HEK293 (cell line): ENCODE measurements at regions not wholly inside any gene's neighbourhood (a gene's known extent, or its start where the extent isn't known, plus 50 kb on each side); places are given as distances from the start of the nearest gene placed in this dataset.

Experiments used
- CTCF ChIA-PET: fragments of 350-600 bp; formaldehyde crosslinking; extraction: SDS; loops from one replicate; lab custom pipeline; 2021; ENCODE audit warnings: antibody characterized with exemption; lab: Yijun Ruan, JAX
- POLR2A ChIA-PET: fragments of 300-600 bp; formaldehyde crosslinking; extraction: SDS; loops from one replicate; lab custom pipeline; 2020; ENCODE audit warnings: antibody characterized with exemption, inconsistent platforms; lab: Yijun Ruan, JAX
- H3K27ac ChIP-seq: fragments of 200-500 bp; sonication (Bioruptor generic); 2 replicates; pipeline ENCODE4 v1.5.1; 2014; ENCODE audit warnings: low read depth, low read length, control low read depth, inconsistent platforms; ENCODE audit errors: extremely low read depth
- H3K36me3 ChIP-seq, 2 experiments: fragments of 200-500 bp in 1 of 2; sonication (Bioruptor generic) in 1 of 2; 1 replicate in 1 of 2; 2 replicates in 1 of 2; pipeline ENCODE4 v1.5.1; 2014 to 2017; ENCODE audit warnings: inconsistent platforms in 2 of 2, low read length in 2 of 2; ENCODE audit not compliant: control insufficient read depth in 2 of 2, insufficient read depth in 1 of 2
- H3K4me1 ChIP-seq: fragments of 200-500 bp; sonication (Bioruptor generic); 2 replicates; pipeline ENCODE4 v1.5.1; 2014; ENCODE audit warnings: mild to moderate bottlenecking, low read length, inconsistent platforms; ENCODE audit not compliant: control insufficient read depth, insufficient read depth
- H3K4me3 ChIP-seq: 2 replicates; pipeline ENCODE4 v1.5.1; 2011; ENCODE audit warnings: low read depth, mild to moderate bottlenecking, control low read depth, low read length, moderate library complexity
- H3K9me3 ChIP-seq: fragments of 200-500 bp; sonication (Bioruptor generic); 2 replicates; pipeline ENCODE4 v1.5.1; 2014; ENCODE audit warnings: low read depth, low read length, inconsistent platforms; ENCODE audit not compliant: control insufficient read depth, insufficient read depth
- BCL11B ChIP-seq: fragments of 450-650 bp; formaldehyde crosslinking; IDR thresholded peaks from 2 replicates; pipeline ENCODE4 v1.5.1; 2016; ENCODE audit warnings: low read depth, missing biosample characterization, missing genetic modification characterization
- GLI2 ChIP-seq: fragments of 450-650 bp; formaldehyde crosslinking; IDR thresholded peaks from 2 replicates; pipeline ENCODE4; 2017; ENCODE audit warnings: missing biosample characterization, missing genetic modification characterization, low read depth, borderline replicate concordance
- GLIS1 ChIP-seq: fragments of 450-650 bp; formaldehyde crosslinking; IDR thresholded peaks from 2 replicates; pipeline ENCODE4 v1.5.1; 2016; ENCODE audit warnings: missing biosample characterization, missing genetic modification characterization
- KLF1 ChIP-seq: fragments of 450-650 bp; formaldehyde crosslinking; IDR thresholded peaks from 2 replicates; pipeline ENCODE4 v1.5.1; 2016; ENCODE audit warnings: missing biosample characterization, missing genetic modification characterization
- OSR2 ChIP-seq: fragments of 450-650 bp; formaldehyde crosslinking; IDR thresholded peaks from 2 replicates; pipeline ENCODE4 v1.5.1; 2016; ENCODE audit warnings: missing biosample characterization, missing genetic modification characterization
- PRDM1 ChIP-seq: fragments of 450-650 bp; formaldehyde crosslinking; IDR thresholded peaks from 2 replicates; pipeline ENCODE4; 2016; ENCODE audit warnings: missing biosample characterization, missing genetic modification characterization
- SCRT1 ChIP-seq: fragments of 450-650 bp; formaldehyde crosslinking; IDR thresholded peaks from 2 replicates; pipeline ENCODE4 v1.5.1; 2016; ENCODE audit warnings: missing biosample characterization, missing genetic modification characterization, borderline replicate concordance
- SCRT2 ChIP-seq: fragments of 450-650 bp; formaldehyde crosslinking; IDR thresholded peaks from 2 replicates; pipeline ENCODE4 v1.5.1; 2016; ENCODE audit warnings: missing biosample characterization, missing genetic modification characterization
- SETDB1 ChIP-seq: IDR thresholded peaks from one replicate; pipeline ENCODE4 v1.6.1; 2017; ENCODE audit warnings: mild to moderate bottlenecking, low read length, moderate library complexity, mixed read lengths; ENCODE audit not compliant: insufficient read length
- ZBTB8A ChIP-seq: fragments of 450-650 bp; formaldehyde crosslinking; IDR thresholded peaks from 2 replicates; pipeline ENCODE4 v1.5.1; 2016; ENCODE audit warnings: missing biosample characterization, missing genetic modification characterization
- ZNF133 ChIP-seq: fragments of 450-650 bp; formaldehyde crosslinking; IDR thresholded peaks from 2 replicates; pipeline ENCODE4 v1.5.1; 2016; ENCODE audit warnings: missing biosample characterization, missing genetic modification characterization
- ZNF157 ChIP-seq: fragments of 450-650 bp; formaldehyde crosslinking; IDR thresholded peaks from 2 replicates; pipeline ENCODE4 v1.5.1; 2016; ENCODE audit warnings: missing biosample characterization, missing genetic modification characterization
- ZNF174 ChIP-seq: fragments of 450-650 bp; formaldehyde crosslinking; IDR thresholded peaks from 2 replicates; pipeline ENCODE4 v1.5.0; 2017; ENCODE audit warnings: missing biosample characterization, mild to moderate bottlenecking, missing genetic modification characterization
- ZNF214 ChIP-seq: fragments of 450-650 bp; formaldehyde crosslinking; IDR thresholded peaks from 2 replicates; pipeline ENCODE4 v1.5.1; 2017; ENCODE audit warnings: missing biosample characterization, mild to moderate bottlenecking, missing genetic modification characterization, borderline replicate concordance
- ZNF221 ChIP-seq: fragments of 450-650 bp; formaldehyde crosslinking; IDR thresholded peaks from 2 replicates; pipeline ENCODE4 v1.5.1; 2017; ENCODE audit warnings: missing biosample characterization, missing genetic modification characterization, borderline replicate concordance
- ZNF24 ChIP-seq: fragments of 450-650 bp; formaldehyde crosslinking; IDR thresholded peaks from 2 replicates; pipeline ENCODE4 v1.5.1; 2016; ENCODE audit warnings: missing biosample characterization, missing genetic modification characterization
- ZNF544 ChIP-seq: fragments of 450-650 bp; formaldehyde crosslinking; IDR thresholded peaks from 2 replicates; pipeline ENCODE4 v1.5.0; 2017; ENCODE audit warnings: missing biosample characterization, missing genetic modification characterization
- ZNF560 ChIP-seq: fragments of 450-650 bp; formaldehyde crosslinking; IDR thresholded peaks from 2 replicates; pipeline ENCODE4 v1.5.1; 2017; ENCODE audit warnings: missing biosample characterization, missing genetic modification characterization, borderline replicate concordance
- ZNF585B ChIP-seq: fragments of 450-650 bp; formaldehyde crosslinking; IDR thresholded peaks from 2 replicates; pipeline ENCODE4 v1.5.1; 2016; ENCODE audit warnings: missing biosample characterization, missing genetic modification characterization
- ZNF623 ChIP-seq: fragments of 450-650 bp; formaldehyde crosslinking; IDR thresholded peaks from 2 replicates; pipeline ENCODE4 v1.5.1; 2016; ENCODE audit warnings: missing biosample characterization, missing genetic modification characterization
- ZNF664 ChIP-seq: fragments of 450-650 bp; formaldehyde crosslinking; IDR thresholded peaks from 2 replicates; pipeline ENCODE4 v1.5.1; 2016; ENCODE audit warnings: missing biosample characterization, missing genetic modification characterization
- ZNF677 ChIP-seq: fragments of 450-650 bp; IDR thresholded peaks from 2 replicates; pipeline ENCODE4 v1.5.0; 2018; ENCODE audit warnings: missing biosample characterization, mild to moderate bottlenecking, missing genetic modification characterization, moderate library complexity
- ZNF776 ChIP-seq: fragments of 450-650 bp; formaldehyde crosslinking; IDR thresholded peaks from 2 replicates; pipeline ENCODE4 v1.5.0; 2017; ENCODE audit warnings: missing biosample characterization, missing genetic modification characterization, borderline replicate concordance
- ZNF791 ChIP-seq: fragments of 450-650 bp; formaldehyde crosslinking; IDR thresholded peaks from 2 replicates; pipeline ENCODE4 v1.5.1; 2016; ENCODE audit warnings: missing biosample characterization, missing genetic modification characterization
- TF ChIP-seq, protein P1 (sequence below): sonication (generic); formaldehyde crosslinking; IDR thresholded peaks from 2 replicates; pipeline ENCODE4 v1.8.1; 2022; ENCODE audit warnings: mild to moderate bottlenecking, moderate library complexity, missing genetic modification reagents
- TF ChIP-seq, protein P2 (sequence below): fragments of 450-650 bp; formaldehyde crosslinking; IDR thresholded peaks from 2 replicates; pipeline ENCODE4 v1.5.1; 2016; ENCODE audit warnings: missing biosample characterization, missing genetic modification characterization
- TF ChIP-seq, protein P3 (sequence below): fragments of 450-650 bp; formaldehyde crosslinking; conservative IDR thresholded peaks from 2 replicates; pipeline ENCODE4 v1.5.1; 2016; ENCODE audit warnings: low read depth, missing biosample characterization, missing genetic modification characterization

DNA sequence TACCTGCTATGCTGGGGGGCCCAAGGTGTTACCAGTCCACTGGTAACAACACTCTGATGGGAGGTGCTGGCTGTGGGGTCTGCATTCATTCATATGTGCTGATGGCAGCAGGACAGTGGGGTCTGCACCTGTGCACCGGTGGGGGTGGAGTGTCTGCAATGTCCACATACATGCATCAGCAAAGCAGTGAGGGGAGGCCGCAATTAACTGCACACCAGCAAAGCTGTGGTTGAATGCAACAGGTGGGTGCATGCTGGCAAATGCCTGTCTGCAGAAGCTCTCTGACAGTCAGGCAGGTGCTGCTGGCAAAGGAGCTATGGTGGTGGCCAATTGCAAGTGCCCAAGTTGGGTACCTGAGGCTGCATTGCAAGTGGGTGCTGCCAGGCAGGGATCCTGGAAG lies 426.5 kb upstream of the FMR1 start:
- CTCF ChIA-PET, result no interaction called here
- POLR2A ChIA-PET, result no interaction called here
- no peaks in the 10 kb centered on the region for H3K36me3 ChIP-seq

DNA sequence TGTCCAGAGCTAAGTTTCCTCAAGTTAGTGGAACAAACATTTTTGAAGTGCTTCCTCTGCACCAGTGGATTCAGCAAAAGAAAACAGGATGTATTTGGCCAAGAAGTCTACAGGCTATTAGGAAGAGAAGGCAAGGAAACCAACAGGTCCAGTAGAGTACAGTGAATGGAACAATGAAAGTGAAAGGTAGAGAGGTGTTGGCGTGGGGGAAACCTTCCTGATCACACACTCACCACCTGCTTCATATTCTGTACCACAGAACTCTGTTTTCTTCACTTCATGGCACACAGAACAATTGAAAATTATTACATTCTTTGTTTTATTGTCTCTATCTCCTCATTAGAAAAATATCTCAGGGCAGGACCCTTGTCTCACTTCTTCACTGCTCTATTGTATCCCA lies 417.4 kb upstream of the FMR1 start:
- ChIA-PET POLR2A (no interaction called here), CTCF (interaction anchor here (0.7 kb wide), 2 partner anchors 11 to 231 kb away, joined by 3 read pairs; no protein-coding TSS in a partner anchor)
- H3K4me3 ChIP-seq, result no peak overlapping the region
- H3K36me3 ChIP-seq, result no peaks in the 10 kb centered on the region
- H3K9me3 ChIP-seq, result no peaks in the 10 kb centered on the region
- no peak overlapping the region for H3K27ac ChIP-seq
- no peaks in the 10 kb centered on the region for H3K4me1 ChIP-seq
- no peak for TF ChIP-seq PRDM1 (tag by site-specific recombination)
- TF ChIP-seq, protein P1, sequence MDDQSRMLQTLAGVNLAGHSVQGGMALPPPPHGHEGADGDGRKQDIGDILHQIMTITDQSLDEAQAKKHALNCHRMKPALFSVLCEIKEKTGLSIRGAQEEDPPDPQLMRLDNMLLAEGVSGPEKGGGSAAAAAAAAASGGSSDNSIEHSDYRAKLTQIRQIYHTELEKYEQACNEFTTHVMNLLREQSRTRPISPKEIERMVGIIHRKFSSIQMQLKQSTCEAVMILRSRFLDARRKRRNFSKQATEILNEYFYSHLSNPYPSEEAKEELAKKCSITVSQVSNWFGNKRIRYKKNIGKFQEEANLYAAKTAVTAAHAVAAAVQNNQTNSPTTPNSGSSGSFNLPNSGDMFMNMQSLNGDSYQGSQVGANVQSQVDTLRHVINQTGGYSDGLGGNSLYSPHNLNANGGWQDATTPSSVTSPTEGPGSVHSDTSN (CRISPR knock-in tag), result no peak
- no peak for TF ChIP-seq ZNF677
- TF ChIP-seq ZNF174, result no peak
- no peak for TF ChIP-seq ZNF623 (tag by site-specific recombination)
- no peak for TF ChIP-seq ZNF560 (tag by site-specific recombination)
- TF ChIP-seq ZNF664 (tag by site-specific recombination), result no peak
- TF ChIP-seq ZNF791 (tag by site-specific recombination), result no peak
- TF ChIP-seq GLIS1 (tag by site-specific recombination), result no peak
- TF ChIP-seq OSR2, result no peak
- TF ChIP-seq, protein P2, sequence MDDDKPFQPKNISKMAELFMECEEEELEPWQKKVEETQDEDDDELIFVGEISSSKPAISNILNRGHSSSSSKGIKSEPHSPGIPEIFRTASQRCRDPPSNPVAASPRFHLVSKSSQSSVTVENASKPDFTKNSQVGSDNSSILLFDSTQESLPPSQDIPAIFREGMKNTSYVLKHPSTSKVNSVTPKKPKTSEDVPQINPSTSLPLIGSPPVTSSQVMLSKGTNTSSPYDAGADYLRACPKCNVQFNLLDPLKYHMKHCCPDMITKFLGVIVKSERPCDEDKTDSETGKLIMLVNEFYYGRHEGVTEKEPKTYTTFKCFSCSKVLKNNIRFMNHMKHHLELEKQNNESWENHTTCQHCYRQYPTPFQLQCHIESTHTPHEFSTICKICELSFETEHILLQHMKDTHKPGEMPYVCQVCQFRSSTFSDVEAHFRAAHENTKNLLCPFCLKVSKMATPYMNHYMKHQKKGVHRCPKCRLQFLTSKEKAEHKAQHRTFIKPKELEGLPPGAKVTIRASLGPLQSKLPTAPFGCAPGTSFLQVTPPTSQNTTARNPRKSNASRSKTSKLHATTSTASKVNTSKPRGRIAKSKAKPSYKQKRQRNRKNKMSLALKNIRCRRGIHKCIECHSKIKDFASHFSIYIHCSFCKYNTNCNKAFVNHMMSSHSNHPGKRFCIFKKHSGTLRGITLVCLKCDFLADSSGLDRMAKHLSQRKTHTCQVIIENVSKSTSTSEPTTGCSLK, result no peak
- TF ChIP-seq GLI2 (tag by site-specific recombination), result no peak
- no peak for TF ChIP-seq SETDB1
- TF ChIP-seq ZNF544, result no peak
- TF ChIP-seq ZNF776 (tag by site-specific recombination), result no peak
- TF ChIP-seq ZNF585B (tag by site-specific recombination), result no peak

More for the DNA sequence above, 426.5 kb upstream of the FMR1 start:
- H3K9me3 ChIP-seq, result no peaks in the 10 kb centered on the region
- H3K27ac ChIP-seq, result no peak overlapping the region
- TF ChIP-seq ZNF560 (tag by site-specific recombination) (no peak), SCRT2 (peak; percentile 86), SCRT1 (tag by site-specific recombination) (peak; percentile 80; the same call in 1 of the 2 replicates)
- H3K4me3 ChIP-seq, result no peak overlapping the region
- no peaks in the 10 kb centered on the region for H3K4me1 ChIP-seq

DNA sequence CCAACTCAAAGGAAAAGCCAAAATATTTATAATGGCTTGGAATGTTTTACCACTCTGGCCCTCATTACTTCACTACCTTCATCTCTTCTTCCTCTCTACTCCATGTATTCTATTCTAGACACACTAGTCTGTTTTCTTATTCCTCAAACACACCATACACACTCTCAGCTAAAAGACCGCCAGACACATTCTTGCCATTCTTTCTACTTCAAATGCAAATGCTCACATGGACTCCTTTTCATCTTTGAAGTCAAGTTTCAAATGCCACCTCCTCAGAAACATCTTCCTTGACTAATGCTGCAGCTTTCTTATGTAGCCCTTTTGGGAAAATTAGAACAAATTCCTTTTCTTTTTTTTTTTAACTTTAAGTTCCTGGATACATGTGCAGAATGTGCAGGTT lies 412.9 kb upstream of the FMR1 start:
- POLR2A ChIA-PET, result no interaction called here
- no peaks in the 10 kb centered on the region for H3K9me3 ChIP-seq
- H3K4me1 ChIP-seq, result no peaks in the 10 kb centered on the region
- CTCF ChIA-PET, result interaction anchor here (0.6 kb wide), 2 partner anchors 1185 to 1854 kb away, joined by 3 to 6 read pairs; no protein-coding TSS in a partner anchor
- H3K4me3 ChIP-seq, result no peak overlapping the region
- H3K27ac ChIP-seq, result no peak overlapping the region
- no peaks in the 10 kb centered on the region for H3K36me3 ChIP-seq
- TF ChIP-seq BCL11B (tag by site-specific recombination) (no peak), ZNF157 (tag by site-specific recombination) (no peak), ZNF776 (tag by site-specific recombination) (no peak), ZBTB8A (tag by site-specific recombination) (no peak), ZNF133 (tag by site-specific recombination) (no peak), ZNF221 (tag by site-specific recombination) (no peak), ZNF214 (tag by site-specific recombination) (no peak), ZNF24 (tag by site-specific recombination) (no peak), KLF1 (tag by site-specific recombination) (no peak)
- TF ChIP-seq, protein P3, sequence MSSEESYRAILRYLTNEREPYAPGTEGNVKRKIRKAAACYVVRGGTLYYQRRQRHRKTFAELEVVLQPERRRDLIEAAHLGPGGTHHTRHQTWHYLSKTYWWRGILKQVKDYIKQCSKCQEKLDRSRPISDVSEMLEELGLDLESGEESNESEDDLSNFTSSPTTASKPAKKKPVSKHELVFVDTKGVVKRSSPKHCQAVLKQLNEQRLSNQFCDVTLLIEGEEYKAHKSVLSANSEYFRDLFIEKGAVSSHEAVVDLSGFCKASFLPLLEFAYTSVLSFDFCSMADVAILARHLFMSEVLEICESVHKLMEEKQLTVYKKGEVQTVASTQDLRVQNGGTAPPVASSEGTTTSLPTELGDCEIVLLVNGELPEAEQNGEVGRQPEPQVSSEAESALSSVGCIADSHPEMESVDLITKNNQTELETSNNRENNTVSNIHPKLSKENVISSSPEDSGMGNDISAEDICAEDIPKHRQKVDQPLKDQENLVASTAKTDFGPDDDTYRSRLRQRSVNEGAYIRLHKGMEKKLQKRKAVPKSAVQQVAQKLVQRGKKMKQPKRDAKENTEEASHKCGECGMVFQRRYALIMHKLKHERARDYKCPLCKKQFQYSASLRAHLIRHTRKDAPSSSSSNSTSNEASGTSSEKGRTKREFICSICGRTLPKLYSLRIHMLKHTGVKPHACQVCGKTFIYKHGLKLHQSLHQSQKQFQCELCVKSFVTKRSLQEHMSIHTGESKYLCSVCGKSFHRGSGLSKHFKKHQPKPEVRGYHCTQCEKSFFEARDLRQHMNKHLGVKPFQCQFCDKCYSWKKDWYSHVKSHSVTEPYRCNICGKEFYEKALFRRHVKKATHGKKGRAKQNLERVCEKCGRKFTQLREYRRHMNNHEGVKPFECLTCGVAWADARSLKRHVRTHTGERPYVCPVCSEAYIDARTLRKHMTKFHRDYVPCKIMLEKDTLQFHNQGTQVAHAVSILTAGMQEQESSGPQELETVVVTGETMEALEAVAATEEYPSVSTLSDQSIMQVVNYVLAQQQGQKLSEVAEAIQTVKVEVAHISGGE, result no peak
